Spleen (tissue), 7 donors: ENCODE measurements at regions not wholly inside any gene's neighbourhood (a gene's known extent, or its start where the extent isn't known, plus 50 kb on each side); places are given as distances from the start of the nearest gene placed in this dataset.

Experiments used
- POLR2A ChIP-seq, 3 donors: fragments of 450-650 bp; IDR thresholded peaks; one replicate each; pipeline ENCODE4 v1.5.1; 2017; ENCODE audit warnings: antibody characterized with exemption in 3 of 3, mild to moderate bottlenecking in 1 of 3
- TF ChIP-seq, protein P1 (sequence below), 11 experiments: fragments of 200-600 bp in 7 of 11; fragments of 450-650 bp in 4 of 11; sonication (generic) in 4 of 11; IDR thresholded peaks in 8 of 11; conservative IDR thresholded peaks in 3 of 11; 1 replicate in 7 of 11; 2 replicates in 4 of 11; pipeline versions ENCODE4 v1.4.0 to v1.8.0; 2016 to 2021; ENCODE audit warnings: antibody characterized with exemption in 11 of 11, inconsistent platforms in 4 of 11, mild to moderate bottlenecking in 1 of 11
- donor health status: DM: no; HTN: no; CAD: no; lungs with moderate emphysema.
- donor health status: DM: no; HTN: no; CAD: no.
- donor health status: DM: no; HTN: no; CAD: no.

DNA sequence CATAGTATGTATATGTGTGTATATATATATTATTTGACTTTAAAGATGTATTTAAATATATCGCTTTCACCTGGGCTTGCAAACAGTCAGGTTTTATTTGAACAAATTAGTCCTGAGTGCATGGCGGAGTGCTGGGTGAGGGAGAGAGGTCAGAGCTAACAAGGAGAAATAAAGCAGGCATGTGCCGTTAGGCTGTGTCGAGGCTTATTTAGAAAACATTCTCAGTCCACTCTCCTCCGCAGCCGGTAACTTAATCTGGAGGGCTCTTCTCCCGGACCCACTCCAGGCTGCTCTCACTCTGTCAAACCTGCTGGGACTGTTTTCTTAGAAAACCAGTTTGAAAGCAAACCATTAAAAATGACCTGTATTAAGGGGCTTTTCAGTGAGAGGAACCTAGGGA, 455.9 kb downstream of the MN1 start:
- TF ChIP-seq POLR2A (IDR thresholded peaks at IDR 0.05): no peak
- TF ChIP-seq, protein P1, sequence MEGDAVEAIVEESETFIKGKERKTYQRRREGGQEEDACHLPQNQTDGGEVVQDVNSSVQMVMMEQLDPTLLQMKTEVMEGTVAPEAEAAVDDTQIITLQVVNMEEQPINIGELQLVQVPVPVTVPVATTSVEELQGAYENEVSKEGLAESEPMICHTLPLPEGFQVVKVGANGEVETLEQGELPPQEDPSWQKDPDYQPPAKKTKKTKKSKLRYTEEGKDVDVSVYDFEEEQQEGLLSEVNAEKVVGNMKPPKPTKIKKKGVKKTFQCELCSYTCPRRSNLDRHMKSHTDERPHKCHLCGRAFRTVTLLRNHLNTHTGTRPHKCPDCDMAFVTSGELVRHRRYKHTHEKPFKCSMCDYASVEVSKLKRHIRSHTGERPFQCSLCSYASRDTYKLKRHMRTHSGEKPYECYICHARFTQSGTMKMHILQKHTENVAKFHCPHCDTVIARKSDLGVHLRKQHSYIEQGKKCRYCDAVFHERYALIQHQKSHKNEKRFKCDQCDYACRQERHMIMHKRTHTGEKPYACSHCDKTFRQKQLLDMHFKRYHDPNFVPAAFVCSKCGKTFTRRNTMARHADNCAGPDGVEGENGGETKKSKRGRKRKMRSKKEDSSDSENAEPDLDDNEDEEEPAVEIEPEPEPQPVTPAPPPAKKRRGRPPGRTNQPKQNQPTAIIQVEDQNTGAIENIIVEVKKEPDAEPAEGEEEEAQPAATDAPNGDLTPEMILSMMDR (IDR thresholded peaks at IDR 0.05 in 8 of 11, conservative IDR thresholded peaks at IDR 0.05 in 3 of 11): no peak
